ENCODE measurements at regions not wholly inside any gene's neighbourhood (a gene's known extent, or its start where the extent isn't known, plus 50 kb on each side); places are given as distances from the start of the nearest gene placed in this dataset.

- TF ChIP-seq, protein P1, sequence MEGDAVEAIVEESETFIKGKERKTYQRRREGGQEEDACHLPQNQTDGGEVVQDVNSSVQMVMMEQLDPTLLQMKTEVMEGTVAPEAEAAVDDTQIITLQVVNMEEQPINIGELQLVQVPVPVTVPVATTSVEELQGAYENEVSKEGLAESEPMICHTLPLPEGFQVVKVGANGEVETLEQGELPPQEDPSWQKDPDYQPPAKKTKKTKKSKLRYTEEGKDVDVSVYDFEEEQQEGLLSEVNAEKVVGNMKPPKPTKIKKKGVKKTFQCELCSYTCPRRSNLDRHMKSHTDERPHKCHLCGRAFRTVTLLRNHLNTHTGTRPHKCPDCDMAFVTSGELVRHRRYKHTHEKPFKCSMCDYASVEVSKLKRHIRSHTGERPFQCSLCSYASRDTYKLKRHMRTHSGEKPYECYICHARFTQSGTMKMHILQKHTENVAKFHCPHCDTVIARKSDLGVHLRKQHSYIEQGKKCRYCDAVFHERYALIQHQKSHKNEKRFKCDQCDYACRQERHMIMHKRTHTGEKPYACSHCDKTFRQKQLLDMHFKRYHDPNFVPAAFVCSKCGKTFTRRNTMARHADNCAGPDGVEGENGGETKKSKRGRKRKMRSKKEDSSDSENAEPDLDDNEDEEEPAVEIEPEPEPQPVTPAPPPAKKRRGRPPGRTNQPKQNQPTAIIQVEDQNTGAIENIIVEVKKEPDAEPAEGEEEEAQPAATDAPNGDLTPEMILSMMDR (conservative IDR thresholded peaks at IDR 0.05; ENCODE audit: low read depth, low read length): no peak
- TF ChIP-seq EZH2 (IDR thresholded peaks at IDR 0.05; ENCODE audit: low read length, unreplicated experiment) (no peak), EZH2phosphoT487 (IDR thresholded peaks at IDR 0.05; ENCODE audit: borderline replicate concordance, low read length) (no peak)
Observed at GRCh38 chr1:14470802-14471201, 127.7 kb upstream of the KAZN start.
